ENCODE measurements at regions not wholly inside any gene's neighbourhood (a gene's known extent, or its start where the extent isn't known, plus 50 kb on each side); places are given as distances from the start of the nearest gene placed in this dataset.

GRCh38 chr4:13980317-13981310, 353.1 kb upstream of the BOD1L1 start:
- TF ChIP-seq CTCF (IDR thresholded peaks at IDR 0.05), result no peak
- H3K27me3 ChIP-seq, result no peaks in the 10 kb centered on the region
- H3K36me3 ChIP-seq, result no peaks in the 10 kb centered on the region
- H3K27ac ChIP-seq, result no peak overlapping the region
- DNase-seq, result no peak
- intact Hi-C loops (cut with DNase I; ENCODE audit: low total_unique reads), result no loop called here
- H3K4me1 ChIP-seq, result peaks cover 0 to 13% (median 0%) of the 10 kb centered on the region in 4 donors
- H3K4me3 ChIP-seq, result no peak overlapping the region
- H3K9me3 ChIP-seq, result no peaks in the 10 kb centered on the region

GRCh38 chr4:13981499-13981898, 354.0 kb upstream of the BOD1L1 start:
- Histone ChIP-seq H3K27me3 (no peaks in the 10 kb centered on the region), H3K36me3 (no peaks in the 10 kb centered on the region), H3K27ac (no peak overlapping the region), H3K4me3 (no peak overlapping the region), H3K9me3 (no peaks in the 10 kb centered on the region), H3K4me1 (peaks cover 0 to 17% (median 2%) of the 10 kb centered on the region in 4 donors)
- no peak for TF ChIP-seq CTCF (IDR thresholded peaks at IDR 0.05)
- intact Hi-C loops (cut with DNase I; ENCODE audit: low total_unique reads), result no loop called here
- no peak for DNase-seq

GRCh38 chr4:13982010-13982409, 354.5 kb upstream of the BOD1L1 start:
- H3K4me1 ChIP-seq, result peaks cover 0 to 17% (median 2%) of the 10 kb centered on the region in 4 donors
- no peak for DNase-seq
- no peaks in the 10 kb centered on the region for H3K9me3 ChIP-seq
- H3K4me3 ChIP-seq, result no peak overlapping the region
- no peak for TF ChIP-seq CTCF (IDR thresholded peaks at IDR 0.05)
- no peak overlapping the region for H3K27ac ChIP-seq
- H3K27me3 ChIP-seq, result no peaks in the 10 kb centered on the region
- H3K36me3 ChIP-seq, result no peaks in the 10 kb centered on the region
- intact Hi-C loops (cut with DNase I; ENCODE audit: low total_unique reads), result no loop called here

GRCh38 chr4:13983189-13983790, 355.8 kb upstream of the BOD1L1 start:
- peaks cover 0 to 25% (median 3%) of the 10 kb centered on the region in 4 donors for H3K4me1 ChIP-seq
- TF ChIP-seq CTCF (IDR thresholded peaks at IDR 0.05), result no peak
- intact Hi-C loops (cut with DNase I; ENCODE audit: low total_unique reads), result no loop called here

GRCh38 chr4:13984991-13985800, 357.7 kb upstream of the BOD1L1 start:
- Histone ChIP-seq H3K9me3 (no peaks in the 10 kb centered on the region), H3K27me3 (no peaks in the 10 kb centered on the region), H3K4me3 (no peak overlapping the region), H3K36me3 (no peaks in the 10 kb centered on the region), H3K4me1 (peaks cover 0 to 44% (median 14%) of the 10 kb centered on the region in 4 donors), H3K27ac (no peak overlapping the region)
- intact Hi-C loops (cut with DNase I; ENCODE audit: low total_unique reads), result no loop called here
- peak in 1 of 2 donors; percentile 20 for DNase-seq
- TF ChIP-seq CTCF (IDR thresholded peaks at IDR 0.05), result no peak

More at GRCh38 chr4:13983189-13983790, 355.8 kb upstream of the BOD1L1 start:
- H3K4me3 ChIP-seq, result no peak overlapping the region
- no peak for DNase-seq
- H3K27ac ChIP-seq, result no peak overlapping the region
- no peaks in the 10 kb centered on the region for H3K27me3 ChIP-seq
- no peaks in the 10 kb centered on the region for H3K36me3 ChIP-seq
- H3K9me3 ChIP-seq, result no peaks in the 10 kb centered on the region

Measured in tibial artery (tissue), 4 donors.